ENCODE measurements at regions not wholly inside any gene's neighbourhood (a gene's known extent, or its start where the extent isn't known, plus 50 kb on each side); places are given as distances from the start of the nearest gene placed in this dataset.

DNA sequence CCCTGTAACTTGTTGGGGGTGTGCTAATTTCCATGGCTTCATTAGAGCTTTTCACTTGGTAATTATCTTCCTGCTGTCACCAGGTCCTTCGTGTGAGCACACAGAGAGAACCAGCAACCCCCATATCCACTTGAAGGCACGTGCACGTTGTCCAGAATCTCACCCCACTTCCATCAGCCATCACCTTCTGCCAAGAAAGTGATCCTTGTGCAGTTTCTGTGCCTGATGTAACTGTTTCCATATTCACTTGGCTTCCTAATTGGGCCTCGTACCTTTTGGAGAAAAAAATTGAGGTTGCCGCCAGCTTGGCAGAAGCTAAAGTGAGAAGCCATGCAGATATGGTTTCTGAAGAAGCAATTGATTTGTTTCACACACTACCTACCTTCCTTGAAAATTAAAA lies 153.7 kb upstream of the TSHZ2 start:
- Histone ChIP-seq H3K27me3 (replicated peaks; ENCODE audit: insufficient read depth) (no peaks in the 10 kb centered on the region), H3K36me3 (no peaks in the 10 kb centered on the region), H3K27ac (no peak overlapping the region), H3K4me3 (no peak overlapping the region), H3K9me3 (no peaks in the 10 kb centered on the region), H3K4me1 (replicated peaks) (no peaks in the 10 kb centered on the region)
- intact Hi-C loops (cut with DNase I) = no loop called here
- 85% methylated on average over 5 of the region's 5 CpGs for WGBS
- no peak for DNase-seq (ENCODE audit: low spot score)
- TF ChIP-seq POLR2AphosphoS5 (IDR thresholded peaks at IDR 0.05) (no peak), POLR2A (IDR thresholded peaks at IDR 0.05) (no peak)
- TF ChIP-seq, protein P1, sequence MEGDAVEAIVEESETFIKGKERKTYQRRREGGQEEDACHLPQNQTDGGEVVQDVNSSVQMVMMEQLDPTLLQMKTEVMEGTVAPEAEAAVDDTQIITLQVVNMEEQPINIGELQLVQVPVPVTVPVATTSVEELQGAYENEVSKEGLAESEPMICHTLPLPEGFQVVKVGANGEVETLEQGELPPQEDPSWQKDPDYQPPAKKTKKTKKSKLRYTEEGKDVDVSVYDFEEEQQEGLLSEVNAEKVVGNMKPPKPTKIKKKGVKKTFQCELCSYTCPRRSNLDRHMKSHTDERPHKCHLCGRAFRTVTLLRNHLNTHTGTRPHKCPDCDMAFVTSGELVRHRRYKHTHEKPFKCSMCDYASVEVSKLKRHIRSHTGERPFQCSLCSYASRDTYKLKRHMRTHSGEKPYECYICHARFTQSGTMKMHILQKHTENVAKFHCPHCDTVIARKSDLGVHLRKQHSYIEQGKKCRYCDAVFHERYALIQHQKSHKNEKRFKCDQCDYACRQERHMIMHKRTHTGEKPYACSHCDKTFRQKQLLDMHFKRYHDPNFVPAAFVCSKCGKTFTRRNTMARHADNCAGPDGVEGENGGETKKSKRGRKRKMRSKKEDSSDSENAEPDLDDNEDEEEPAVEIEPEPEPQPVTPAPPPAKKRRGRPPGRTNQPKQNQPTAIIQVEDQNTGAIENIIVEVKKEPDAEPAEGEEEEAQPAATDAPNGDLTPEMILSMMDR (IDR thresholded peaks at IDR 0.05) = no peak

DNA sequence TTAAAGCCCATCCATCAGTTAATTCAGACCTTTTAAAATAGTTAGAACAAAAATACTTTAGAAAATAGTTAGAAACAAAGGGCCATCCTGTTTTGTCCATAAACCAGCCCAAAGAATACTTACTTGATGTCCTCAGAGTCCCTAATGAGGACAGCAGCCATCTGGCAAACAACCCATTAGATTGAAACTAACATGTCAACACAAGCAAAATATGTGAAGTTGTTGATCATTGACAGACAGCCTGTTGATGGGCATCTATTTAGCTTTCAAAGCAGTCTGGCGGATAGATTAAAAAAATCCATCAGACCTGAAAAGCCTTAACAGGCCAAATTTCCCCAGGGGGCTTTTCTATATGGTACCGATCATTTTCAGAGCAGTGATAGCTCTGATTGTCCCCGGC lies 154.2 kb upstream of the TSHZ2 start:
- Histone ChIP-seq H3K27ac (no peak overlapping the region), H3K4me1 (replicated peaks) (no peaks in the 10 kb centered on the region), H3K36me3 (no peaks in the 10 kb centered on the region), H3K27me3 (replicated peaks; ENCODE audit: insufficient read depth) (no peaks in the 10 kb centered on the region), H3K4me3 (no peak overlapping the region), H3K9me3 (no peaks in the 10 kb centered on the region)
- no peak for DNase-seq (ENCODE audit: low spot score)
- intact Hi-C loops (cut with DNase I) = no loop called here
- TF ChIP-seq POLR2A (IDR thresholded peaks at IDR 0.05) (no peak), POLR2AphosphoS5 (IDR thresholded peaks at IDR 0.05) (no peak)
- TF ChIP-seq, protein P1 (IDR thresholded peaks at IDR 0.05) = no peak
- WGBS = 80% methylated on average over 3 of the region's 3 CpGs

DNA sequence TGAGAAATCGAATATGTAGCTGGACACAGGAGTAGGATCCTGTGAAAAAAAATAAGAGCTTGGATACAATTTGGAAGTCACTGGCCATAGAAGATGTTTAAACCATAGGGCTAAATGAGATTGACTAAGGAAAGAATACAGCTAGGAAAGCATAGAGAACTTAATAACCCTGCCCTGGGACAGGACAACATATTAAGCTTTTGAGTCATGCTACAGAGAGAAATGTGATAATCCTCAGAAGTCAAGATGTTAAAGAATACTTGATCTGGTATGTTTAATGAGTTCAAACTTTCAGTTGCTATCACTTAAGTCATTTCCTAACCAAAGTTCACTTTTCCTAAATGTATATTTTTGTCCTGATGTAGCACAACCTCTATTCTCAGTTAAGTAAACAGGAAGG lies 154.6 kb upstream of the TSHZ2 start:
- intact Hi-C loops (cut with DNase I) = no loop called here
- WGBS = 90% methylated on average over 1 of the region's 1 CpG
- TF ChIP-seq POLR2A (IDR thresholded peaks at IDR 0.05) (no peak), POLR2AphosphoS5 (IDR thresholded peaks at IDR 0.05) (no peak)
- TF ChIP-seq, protein P1 (IDR thresholded peaks at IDR 0.05) = no peak

DNA sequence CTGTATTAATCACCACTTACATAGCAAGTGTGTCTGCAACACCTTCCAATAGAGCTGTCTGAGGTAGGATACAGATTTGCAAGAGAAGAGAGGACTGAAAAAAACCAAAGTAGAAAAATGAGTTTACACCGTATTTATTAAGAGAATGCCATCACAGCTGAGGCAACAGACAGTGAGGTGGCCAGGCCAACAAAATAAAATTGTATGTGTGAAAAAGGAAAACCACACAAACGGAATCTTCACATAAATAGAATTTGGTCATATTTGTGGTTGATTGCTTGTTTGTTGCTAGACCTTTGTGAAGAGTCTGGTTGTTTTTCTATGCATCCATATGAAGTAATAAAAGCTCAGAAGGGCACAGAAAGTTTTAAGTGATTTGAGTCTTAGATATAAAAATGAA lies 157.8 kb upstream of the TSHZ2 start:
- no peak for DNase-seq (ENCODE audit: low spot score)
- intact Hi-C loops (cut with DNase I) = no loop called here

More for the DNA sequence above, 154.6 kb upstream of the TSHZ2 start:
- no peaks in the 10 kb centered on the region for H3K27me3 ChIP-seq (replicated peaks; ENCODE audit: insufficient read depth)
- no peaks in the 10 kb centered on the region for H3K36me3 ChIP-seq
- DNase-seq (ENCODE audit: low spot score) = no peak
- no peaks in the 10 kb centered on the region for H3K9me3 ChIP-seq
- H3K4me3 ChIP-seq = no peak overlapping the region
- no peak overlapping the region for H3K27ac ChIP-seq
- no peaks in the 10 kb centered on the region for H3K4me1 ChIP-seq (replicated peaks)

DNA sequence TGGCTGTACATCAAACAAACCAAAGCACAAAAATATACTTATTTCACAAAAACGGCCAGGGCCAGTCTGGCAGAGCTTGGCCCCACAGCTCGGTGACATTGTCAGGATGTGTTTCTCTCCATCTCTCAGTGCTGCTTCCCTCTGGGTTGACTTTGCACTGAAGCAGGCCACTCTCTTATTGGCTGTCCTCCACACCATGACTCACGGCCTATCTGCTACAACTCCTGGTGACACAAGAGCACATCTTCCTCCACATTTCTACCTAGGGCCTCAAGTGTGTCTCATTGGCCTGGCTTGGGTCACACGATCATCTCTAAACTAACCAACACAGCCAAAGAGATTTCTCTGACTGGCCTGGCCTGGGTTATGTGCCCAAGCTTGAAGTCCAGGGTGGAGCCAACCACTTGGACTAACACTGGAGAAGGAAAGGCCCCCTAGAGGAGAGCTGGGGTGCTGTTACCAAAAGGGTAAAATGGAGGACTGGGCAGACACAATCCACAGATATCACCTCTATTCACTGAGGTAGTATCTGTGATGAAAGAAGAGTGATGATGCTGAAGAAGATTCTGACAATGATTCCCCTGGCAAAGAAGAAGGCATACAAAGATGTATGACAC lies 159.8 kb upstream of the TSHZ2 start:
- Histone ChIP-seq H3K9me3 (no peaks in the 10 kb centered on the region), H3K4me1 (replicated peaks) (no peaks in the 10 kb centered on the region), H3K36me3 (no peaks in the 10 kb centered on the region), H3K27me3 (replicated peaks; ENCODE audit: insufficient read depth) (no peaks in the 10 kb centered on the region), H3K27ac (no peak overlapping the region), H3K4me3 (no peak overlapping the region)
- WGBS = 91% methylated on average over 4 of the region's 4 CpGs
- no peak for DNase-seq (ENCODE audit: low spot score)
- intact Hi-C loops (cut with DNase I) = no loop called here
- TF ChIP-seq POLR2AphosphoS5 (IDR thresholded peaks at IDR 0.05) (no peak), POLR2A (IDR thresholded peaks at IDR 0.05) (no peak)
- TF ChIP-seq, protein P1 (IDR thresholded peaks at IDR 0.05) = no peak

More for the DNA sequence above, 157.8 kb upstream of the TSHZ2 start:
- Histone ChIP-seq H3K36me3 (no peaks in the 10 kb centered on the region), H3K27ac (no peak overlapping the region), H3K27me3 (replicated peaks; ENCODE audit: insufficient read depth) (no peaks in the 10 kb centered on the region), H3K9me3 (no peaks in the 10 kb centered on the region), H3K4me3 (no peak overlapping the region), H3K4me1 (replicated peaks) (no peaks in the 10 kb centered on the region)
- 77% methylated on average over 2 of the region's 2 CpGs for WGBS
- no peak for TF ChIP-seq POLR2A (IDR thresholded peaks at IDR 0.05)

Data from prostate gland (tissue), 2 donors.